Esophagus muscularis mucosa (tissue), 4 donors: ENCODE measurements at regions not wholly inside any gene's neighbourhood (a gene's known extent, or its start where the extent isn't known, plus 50 kb on each side); places are given as distances from the start of the nearest gene placed in this dataset.

Source experiments
- DNase-seq: peaks from one replicate; pipeline ENCODE4 v3.0.0-alpha.2; 2017; ENCODE audit errors: extremely low spot score
- H3K27ac ChIP-seq, 4 donors: fragments of 200-600 bp; sonication (generic); replicated peaks in 1 of 4; 1 replicate in 3 of 4; 2 replicates in 1 of 4; pipeline ENCODE4 v1.5.1; 2016 to 2019; ENCODE audit warnings: mild to moderate bottlenecking in 1 of 4
- H3K27me3 ChIP-seq, 4 donors: fragments of 200-600 bp; sonication (generic); one replicate each; pipeline versions ENCODE4 v1.5.1 to v1.6.0; 2016 to 2019
- H3K36me3 ChIP-seq, 4 donors: fragments of 200-600 bp; sonication (generic); one replicate each; pipeline ENCODE4 v1.5.1; 2016 to 2019
- H3K4me1 ChIP-seq, 4 donors: fragments of 200-600 bp; sonication (generic); one replicate each; pipeline ENCODE4 v1.5.1; 2016 to 2019
- H3K4me3 ChIP-seq, 4 donors: fragments of 200-600 bp; sonication (generic); 1 replicate in 2 of 4; 2 replicates in 2 of 4; pipeline ENCODE4 v1.5.1; 2016 to 2019; ENCODE audit warnings: mild to moderate bottlenecking in 4 of 4, moderate library complexity in 1 of 4
- H3K9me3 ChIP-seq, 4 donors: fragments of 200-600 bp; sonication (generic); 1 replicate in 3 of 4; 2 replicates in 1 of 4; pipeline ENCODE4 v1.5.1; 2016 to 2019
- EP300 ChIP-seq: sonication (generic); formaldehyde crosslinking; IDR thresholded peaks from one replicate; pipeline ENCODE4 v1.6.1; 2017; ENCODE audit warnings: antibody characterized with exemption
- POLR2A ChIP-seq: fragments of 450-650 bp; IDR thresholded peaks from one replicate; pipeline ENCODE4 v1.6.1; 2017; ENCODE audit warnings: antibody characterized with exemption, moderate library complexity, mild to moderate bottlenecking, low read depth
- POLR2AphosphoS5 ChIP-seq, 2 donors: sonication (generic); formaldehyde crosslinking; IDR thresholded peaks; one replicate each; pipeline ENCODE4 v1.6.1; 2017; ENCODE audit warnings: antibody characterized with exemption in 2 of 2
- WGBS: methylation state at CpG from one replicate; pipeline ENCODE4 v1.1.5; 2018; 5-methylcytosine and 5-hydroxymethylcytosine counted together
- intact Hi-C: fragments of 100-400 bp; cut with DNase I; formaldehyde crosslinking; loops from one replicate; pipeline ENCODE4 v1.15.1; 2023
- TF ChIP-seq, protein P1 (sequence below), 3 experiments: fragments of 200-600 bp in 2 of 3; fragments of 450-650 bp in 1 of 3; sonication (generic) in 2 of 3; IDR thresholded peaks; one replicate each; pipeline ENCODE4 v1.5.1; 2017 to 2019; ENCODE audit warnings: antibody characterized with exemption in 3 of 3, mild to moderate bottlenecking in 2 of 3, moderate library complexity in 1 of 3

DNA sequence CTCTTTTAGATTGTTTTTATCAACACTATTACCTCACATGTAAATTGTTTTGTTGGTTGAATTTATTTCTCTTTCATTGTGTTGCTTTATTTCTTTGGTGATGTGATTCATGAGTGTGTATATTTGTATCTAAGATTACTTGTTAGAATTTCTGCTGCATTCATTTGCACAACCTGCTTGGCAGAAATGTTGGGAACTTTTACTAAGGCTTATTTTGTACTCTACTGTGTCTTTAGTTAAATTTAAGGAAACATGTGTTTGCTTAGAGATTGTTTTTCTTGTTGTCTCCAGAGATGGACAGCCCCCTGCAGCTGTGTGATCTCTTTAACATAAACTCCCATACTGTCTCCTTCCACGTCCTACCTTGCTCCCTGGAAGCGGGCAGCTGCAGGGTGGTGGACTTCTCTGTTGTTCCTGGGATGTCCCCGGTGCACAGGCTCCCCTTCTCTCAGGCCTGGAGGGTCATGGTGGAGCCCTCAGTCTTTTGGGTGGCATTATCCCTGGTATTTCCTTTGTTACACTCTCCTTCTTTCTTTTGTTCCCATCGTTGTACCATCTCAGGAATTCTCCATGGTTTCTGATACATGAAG is 212.0 kb upstream of the SPRY2 start:
- Histone ChIP-seq H3K27ac (no peak overlapping the region), H3K36me3 (no peaks in the 10 kb centered on the region), H3K4me1 (peaks cover 0 to 8% (median 2%) of the 10 kb centered on the region in 4 donors), H3K27me3 (no peaks in the 10 kb centered on the region), H3K9me3 (no peaks in the 10 kb centered on the region), H3K4me3 (no peak overlapping the region)
- DNase-seq = no peak
- intact Hi-C loops = no loop called here
- 47% methylated on average over 4 of the region's 4 CpGs for WGBS
- no peak for TF ChIP-seq POLR2A

DNA sequence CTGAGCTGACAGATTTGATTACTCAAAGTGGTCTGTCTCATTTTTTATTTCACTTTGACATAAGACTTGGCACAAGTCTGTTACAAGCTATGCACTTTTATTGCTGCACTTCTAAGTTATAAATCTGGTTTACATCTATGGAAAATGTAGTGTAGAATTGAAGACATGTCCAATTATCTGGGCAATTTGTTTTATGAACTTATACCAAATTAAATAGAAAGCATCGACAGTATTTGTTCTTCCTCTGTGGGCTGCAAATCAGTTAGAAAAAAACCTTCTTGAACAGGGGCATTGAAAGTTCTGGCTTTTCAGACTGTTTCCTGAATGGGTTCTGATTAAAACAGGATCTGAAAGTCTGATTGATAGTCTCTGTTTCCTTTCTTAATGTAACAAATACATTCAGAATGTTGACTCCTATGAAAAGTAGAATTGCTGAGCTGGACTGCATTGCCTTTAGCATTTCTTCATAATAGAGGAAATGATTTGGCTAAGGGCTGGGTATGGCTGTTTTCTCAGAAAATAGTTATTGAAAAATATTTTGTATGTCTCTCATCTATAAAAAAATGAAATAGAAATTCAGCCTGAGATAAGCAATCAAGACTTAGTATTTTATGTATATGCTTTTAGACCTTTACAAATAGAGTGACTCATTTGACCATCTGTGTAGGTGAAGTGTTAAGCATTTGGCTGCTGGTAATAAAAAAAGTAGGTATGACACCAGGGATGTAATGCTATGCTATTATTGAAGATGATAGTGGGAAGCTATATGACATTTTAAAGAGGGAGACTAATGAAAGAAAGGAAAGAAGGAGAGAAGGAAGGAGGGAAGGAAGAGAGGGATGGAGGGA is 210.9 kb upstream of the SPRY2 start:
- intact Hi-C loops = no loop called here

DNA sequence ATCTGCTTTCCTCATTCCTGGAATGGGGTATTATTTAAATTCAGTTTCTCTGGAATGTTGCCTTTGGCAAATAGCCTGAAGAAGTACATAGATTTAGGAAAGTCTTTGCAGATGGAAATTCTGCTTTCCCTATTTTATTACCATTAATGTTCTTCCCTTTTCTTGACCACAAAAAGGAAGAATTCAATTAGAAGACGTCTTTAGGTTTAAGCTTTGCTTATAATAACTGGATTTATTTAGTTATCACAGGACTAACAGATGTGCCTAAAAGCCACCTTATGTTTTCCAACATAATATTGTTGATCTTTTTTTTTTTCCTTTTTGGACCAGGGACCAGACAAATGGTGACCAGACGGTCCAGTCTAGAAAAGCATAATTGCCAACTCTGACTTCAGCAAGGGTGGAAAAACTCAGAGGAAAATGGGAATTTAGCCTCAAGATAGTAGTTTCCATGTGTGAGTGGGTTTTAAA is 210.1 kb upstream of the SPRY2 start:
- no peak overlapping the region for H3K4me3 ChIP-seq
- WGBS = 41% methylated on average over 2 of the region's 2 CpGs
- no peak for DNase-seq
- no peaks in the 10 kb centered on the region for H3K27me3 ChIP-seq
- H3K27ac ChIP-seq = no peak overlapping the region
- H3K4me1 ChIP-seq = peaks cover 0 to 10% (median 3%) of the 10 kb centered on the region in 4 donors
- H3K36me3 ChIP-seq = no peaks in the 10 kb centered on the region
- no peaks in the 10 kb centered on the region for H3K9me3 ChIP-seq
- intact Hi-C loops = no loop called here
- no peak for TF ChIP-seq POLR2A
- TF ChIP-seq, protein P1, sequence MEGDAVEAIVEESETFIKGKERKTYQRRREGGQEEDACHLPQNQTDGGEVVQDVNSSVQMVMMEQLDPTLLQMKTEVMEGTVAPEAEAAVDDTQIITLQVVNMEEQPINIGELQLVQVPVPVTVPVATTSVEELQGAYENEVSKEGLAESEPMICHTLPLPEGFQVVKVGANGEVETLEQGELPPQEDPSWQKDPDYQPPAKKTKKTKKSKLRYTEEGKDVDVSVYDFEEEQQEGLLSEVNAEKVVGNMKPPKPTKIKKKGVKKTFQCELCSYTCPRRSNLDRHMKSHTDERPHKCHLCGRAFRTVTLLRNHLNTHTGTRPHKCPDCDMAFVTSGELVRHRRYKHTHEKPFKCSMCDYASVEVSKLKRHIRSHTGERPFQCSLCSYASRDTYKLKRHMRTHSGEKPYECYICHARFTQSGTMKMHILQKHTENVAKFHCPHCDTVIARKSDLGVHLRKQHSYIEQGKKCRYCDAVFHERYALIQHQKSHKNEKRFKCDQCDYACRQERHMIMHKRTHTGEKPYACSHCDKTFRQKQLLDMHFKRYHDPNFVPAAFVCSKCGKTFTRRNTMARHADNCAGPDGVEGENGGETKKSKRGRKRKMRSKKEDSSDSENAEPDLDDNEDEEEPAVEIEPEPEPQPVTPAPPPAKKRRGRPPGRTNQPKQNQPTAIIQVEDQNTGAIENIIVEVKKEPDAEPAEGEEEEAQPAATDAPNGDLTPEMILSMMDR (IDR thresholded peaks at IDR 0.05) = no peak
- no peak for TF ChIP-seq EP300
- no peak for TF ChIP-seq POLR2AphosphoS5 (IDR thresholded peaks at IDR 0.05)

More for the DNA sequence above, 210.9 kb upstream of the SPRY2 start:
- H3K27ac ChIP-seq = peak overlapping the region in 2 of 4 donors; percentile 24 to 31
- no peak for DNase-seq
- H3K27me3 ChIP-seq = no peaks in the 10 kb centered on the region
- WGBS = 14% methylated on average over 1 of the region's 1 CpG
- H3K36me3 ChIP-seq = no peaks in the 10 kb centered on the region
- peaks cover 0 to 10% (median 3%) of the 10 kb centered on the region in 4 donors for H3K4me1 ChIP-seq
- TF ChIP-seq POLR2A (no peak), EP300 (no peak), POLR2AphosphoS5 (IDR thresholded peaks at IDR 0.05) (no peak)
- TF ChIP-seq, protein P1 (IDR thresholded peaks at IDR 0.05) = no peak
- no peaks in the 10 kb centered on the region for H3K9me3 ChIP-seq
- H3K4me3 ChIP-seq = no peak overlapping the region

DNA sequence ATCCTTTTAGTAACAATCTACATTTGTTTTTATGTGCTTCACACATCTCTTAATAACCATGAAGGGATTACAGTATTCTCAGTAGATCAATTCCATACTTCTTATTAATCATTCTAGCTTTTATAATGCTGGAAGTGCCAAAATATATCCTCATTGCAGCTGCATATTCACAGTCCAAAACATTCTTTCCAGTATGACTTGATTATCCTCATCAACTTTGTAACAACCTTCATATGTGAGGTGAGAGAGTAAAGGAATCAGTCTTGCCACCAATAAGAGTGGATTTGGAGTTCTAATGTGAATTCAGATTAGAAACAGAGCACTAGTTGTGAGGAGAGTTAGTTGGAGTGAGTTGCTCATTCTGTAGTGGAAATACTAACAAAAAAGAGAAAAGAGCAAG is 208.0 kb upstream of the SPRY2 start:
- no peaks in the 10 kb centered on the region for H3K36me3 ChIP-seq
- no peak for DNase-seq
- peaks cover 0 to 10% (median 3%) of the 10 kb centered on the region in 4 donors for H3K4me1 ChIP-seq
- intact Hi-C loops = no loop called here
- H3K9me3 ChIP-seq = no peaks in the 10 kb centered on the region
- no peak overlapping the region for H3K27ac ChIP-seq
- TF ChIP-seq EP300 (no peak), POLR2A (no peak), POLR2AphosphoS5 (IDR thresholded peaks at IDR 0.05) (no peak)
- TF ChIP-seq, protein P1 (IDR thresholded peaks at IDR 0.05) = no peak
- H3K27me3 ChIP-seq = no peaks in the 10 kb centered on the region
- H3K4me3 ChIP-seq = no peak overlapping the region

DNA sequence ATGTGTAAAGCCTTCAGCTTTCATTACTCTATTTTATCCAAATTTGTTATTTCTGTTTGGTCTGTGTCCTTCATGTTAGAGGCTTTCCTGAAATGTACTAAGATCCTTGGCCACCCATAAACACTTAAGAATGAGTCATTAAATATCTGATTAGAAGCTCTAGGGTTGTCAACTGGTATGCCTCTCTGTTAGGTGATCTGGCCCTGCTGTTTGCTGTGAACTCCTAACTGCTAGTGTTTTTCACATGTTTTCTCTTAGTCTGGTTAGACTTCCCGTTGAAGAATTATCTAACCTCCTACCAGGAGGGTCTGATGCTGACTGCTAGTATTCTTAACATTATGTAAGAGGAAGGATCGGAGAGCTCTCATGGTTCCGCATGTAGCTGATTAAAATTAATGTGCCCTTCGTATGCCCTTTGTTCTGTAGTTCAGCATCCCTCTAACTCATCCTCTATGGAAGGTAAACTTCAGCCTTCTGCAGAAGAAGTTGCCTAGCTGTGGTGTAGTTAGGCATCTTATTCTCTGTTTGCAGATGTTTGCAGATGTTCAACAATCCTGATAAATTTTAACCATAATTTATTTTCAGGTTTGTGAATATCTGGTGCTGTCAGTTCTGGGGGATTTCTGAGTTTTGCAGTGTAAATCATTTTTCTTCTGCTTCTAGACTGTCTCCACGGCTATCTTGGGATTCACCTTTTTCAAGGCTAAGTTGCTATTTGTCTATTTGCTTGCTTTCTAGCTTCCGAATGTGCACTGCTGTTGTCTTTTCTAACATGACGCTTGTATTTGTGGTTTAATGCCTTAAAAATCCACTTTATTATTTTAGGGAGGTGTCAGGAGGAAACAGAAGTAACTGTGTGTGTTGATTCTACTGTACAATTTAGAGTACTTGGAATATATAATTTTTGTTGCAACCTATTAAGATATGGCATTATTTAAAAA is 207.2 kb upstream of the SPRY2 start:
- peaks cover 0 to 10% (median 3%) of the 10 kb centered on the region in 4 donors for H3K4me1 ChIP-seq
- H3K36me3 ChIP-seq = no peaks in the 10 kb centered on the region
- DNase-seq = no peak
- 50% methylated on average over 7 of the region's 7 CpGs for WGBS
- TF ChIP-seq, protein P1 (IDR thresholded peaks at IDR 0.05) = no peak
- TF ChIP-seq POLR2A (no peak), EP300 (no peak), POLR2AphosphoS5 (IDR thresholded peaks at IDR 0.05) (no peak)
- no peaks in the 10 kb centered on the region for H3K27me3 ChIP-seq
- peak overlapping the region in 1 of 4 donors; percentile 29 for H3K27ac ChIP-seq
- H3K9me3 ChIP-seq = no peaks in the 10 kb centered on the region
- intact Hi-C loops = no loop called here
- H3K4me3 ChIP-seq = no peak overlapping the region
